ENCODE measurements at regions not wholly inside any gene's neighbourhood (a gene's known extent, or its start where the extent isn't known, plus 50 kb on each side); places are given as distances from the start of the nearest gene placed in this dataset.

DNA sequence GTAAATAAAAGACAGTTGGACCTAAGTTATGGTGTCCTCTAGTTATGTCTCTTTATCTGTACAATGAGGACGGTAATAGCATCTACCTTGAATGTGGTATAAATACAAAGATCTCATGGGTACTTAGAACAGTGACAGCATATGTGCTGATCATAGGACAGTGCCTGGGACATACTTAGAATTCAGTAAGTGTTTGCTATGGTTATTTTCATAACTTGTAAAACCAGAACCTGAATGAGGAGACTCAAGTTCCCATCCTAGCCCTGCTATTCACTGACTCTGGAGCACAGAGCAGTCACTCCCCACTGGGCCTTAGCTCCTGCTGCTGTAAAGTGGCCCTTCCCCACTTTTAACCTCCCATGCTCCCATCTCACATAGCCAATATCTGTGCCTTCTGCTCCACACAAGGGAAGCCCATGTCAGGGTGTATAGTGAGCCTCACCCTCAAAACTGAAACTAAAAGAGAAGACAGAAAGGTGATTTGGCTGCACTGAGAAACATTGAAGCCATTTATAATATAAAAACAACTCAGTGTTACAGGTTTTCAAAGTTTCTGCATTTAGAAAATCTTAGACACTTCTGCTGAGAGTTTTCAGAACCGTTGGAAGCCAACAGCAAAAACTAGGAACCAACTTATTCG lies 225.4 kb upstream of the UBE2E2 start:
- DNase-seq = no peak

DNA sequence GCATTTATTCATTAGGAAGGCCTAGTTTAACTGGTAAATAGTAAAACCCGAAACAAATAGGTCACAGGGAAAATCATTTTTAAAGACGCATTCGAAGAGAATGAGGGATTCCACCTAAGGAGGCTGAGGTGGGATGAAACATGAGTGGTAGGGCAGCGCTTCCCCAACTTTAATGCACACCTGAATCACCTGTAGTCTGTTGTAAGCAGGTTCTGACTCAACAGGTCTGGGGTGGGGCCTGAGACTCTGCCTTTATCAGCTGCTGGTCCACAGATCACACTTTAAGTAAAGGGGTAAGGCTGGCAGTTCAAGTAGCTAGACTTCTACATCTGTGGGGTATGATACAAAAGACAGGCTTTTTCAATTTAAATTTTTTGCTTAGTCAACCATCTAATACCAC lies 223.5 kb upstream of the UBE2E2 start:
- DNase-seq = no peak

DNA sequence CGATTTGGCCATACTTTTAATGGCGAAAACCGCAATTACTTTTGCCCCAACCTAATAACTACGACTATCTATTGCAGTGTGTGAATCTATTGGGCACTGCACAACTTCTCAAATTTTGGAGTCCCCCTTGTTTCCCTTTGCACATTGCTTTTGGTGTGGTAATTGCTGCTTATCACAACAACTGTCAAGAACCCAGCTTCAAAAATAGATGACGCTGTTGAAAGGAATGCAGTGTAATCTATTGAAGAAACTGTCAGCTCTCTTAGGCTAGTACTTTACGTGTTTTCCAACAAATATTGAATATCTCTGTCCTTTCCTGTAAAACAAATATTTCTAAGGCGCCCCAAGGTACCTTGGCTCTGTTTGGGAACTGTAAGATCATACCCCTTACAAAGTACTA lies 222.8 kb upstream of the UBE2E2 start:
- no peak for DNase-seq

- no peak for DNase-seq
These were observed 222.0 kb upstream of the UBE2E2 start for GRCh38 chr3:22981166-22981565.

- no peak for DNase-seq
These were observed 221.3 kb upstream of the UBE2E2 start for GRCh38 chr3:22981861-22982260.

DNA sequence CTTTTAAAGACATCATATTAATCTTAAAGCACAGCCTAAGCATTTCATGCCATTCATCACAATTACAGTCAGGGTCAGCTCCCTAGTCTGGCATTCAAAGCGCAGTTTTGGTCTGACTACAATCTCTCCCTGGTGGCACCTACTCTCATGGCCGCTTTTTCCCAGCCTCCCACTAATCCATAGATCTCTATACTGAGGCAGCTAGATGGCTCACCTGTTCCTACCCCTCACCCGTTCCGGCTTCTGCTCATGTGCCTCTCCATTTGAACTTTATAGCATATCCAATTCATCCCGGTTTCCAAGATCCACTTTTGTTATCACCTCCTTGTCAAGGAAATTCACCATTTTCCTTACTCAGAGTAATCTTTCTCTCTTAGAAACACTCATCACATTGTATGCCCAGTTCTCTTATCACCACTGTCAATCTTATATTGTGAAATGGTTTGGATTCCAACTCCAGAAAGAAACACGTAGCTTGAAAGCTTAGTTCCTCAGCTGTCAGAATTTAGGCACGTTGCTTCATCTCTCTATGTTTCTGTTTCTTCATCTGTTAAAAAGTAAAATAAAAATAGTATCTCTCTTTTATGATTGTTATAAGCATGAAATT lies 220.0 kb upstream of the UBE2E2 start:
- no peak for DNase-seq

DNA sequence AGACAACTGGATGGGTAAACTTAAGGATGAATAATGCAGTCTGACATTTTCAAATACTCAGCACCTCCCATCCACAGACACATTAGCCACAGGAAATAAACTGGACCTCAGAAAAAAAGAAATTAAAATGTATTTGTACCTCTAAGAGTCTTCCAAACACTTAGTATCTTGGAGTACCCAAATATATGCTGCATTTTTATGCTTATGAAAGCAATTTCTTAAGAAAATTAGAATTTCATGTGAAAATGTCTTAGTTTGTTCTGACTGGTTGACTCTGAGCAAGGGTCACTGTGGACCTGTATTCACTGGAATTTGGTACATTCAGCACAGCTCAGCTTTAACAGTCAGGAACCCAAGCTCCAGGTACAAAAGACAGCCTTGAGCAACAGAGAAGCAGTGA lies 216.2 kb upstream of the UBE2E2 start:
- no peak for DNase-seq

GRCh38 chr3:22988566-22988965 lies 214.6 kb upstream of the UBE2E2 start:
- no peak for DNase-seq

DNA sequence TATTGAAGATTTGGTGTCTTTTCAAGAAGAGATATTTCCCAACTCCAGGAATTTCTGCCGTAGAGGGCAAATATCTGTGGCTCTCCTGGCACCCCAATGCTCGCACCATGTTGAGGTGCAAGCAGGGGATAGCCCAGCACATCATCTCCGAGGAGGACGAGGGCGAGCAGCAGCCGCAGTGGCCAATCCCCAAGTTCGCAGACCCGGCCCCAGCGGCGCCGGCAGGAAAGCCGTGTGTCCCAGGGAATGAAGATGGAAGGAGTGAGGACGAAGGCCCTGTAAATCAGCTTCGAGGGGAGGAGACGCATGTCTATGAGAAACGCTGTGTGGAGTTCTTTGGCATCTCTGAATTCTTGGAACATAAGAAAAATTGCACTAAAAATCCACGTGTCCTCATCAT lies 213.4 kb upstream of the UBE2E2 start:
- no peak for DNase-seq

GRCh38 chr3:22990291-22991200 lies 212.6 kb upstream of the UBE2E2 start:
- DNase-seq = no peak

GRCh38 chr3:22994781-22995180 lies 208.3 kb upstream of the UBE2E2 start:
- no peak for DNase-seq

DNA sequence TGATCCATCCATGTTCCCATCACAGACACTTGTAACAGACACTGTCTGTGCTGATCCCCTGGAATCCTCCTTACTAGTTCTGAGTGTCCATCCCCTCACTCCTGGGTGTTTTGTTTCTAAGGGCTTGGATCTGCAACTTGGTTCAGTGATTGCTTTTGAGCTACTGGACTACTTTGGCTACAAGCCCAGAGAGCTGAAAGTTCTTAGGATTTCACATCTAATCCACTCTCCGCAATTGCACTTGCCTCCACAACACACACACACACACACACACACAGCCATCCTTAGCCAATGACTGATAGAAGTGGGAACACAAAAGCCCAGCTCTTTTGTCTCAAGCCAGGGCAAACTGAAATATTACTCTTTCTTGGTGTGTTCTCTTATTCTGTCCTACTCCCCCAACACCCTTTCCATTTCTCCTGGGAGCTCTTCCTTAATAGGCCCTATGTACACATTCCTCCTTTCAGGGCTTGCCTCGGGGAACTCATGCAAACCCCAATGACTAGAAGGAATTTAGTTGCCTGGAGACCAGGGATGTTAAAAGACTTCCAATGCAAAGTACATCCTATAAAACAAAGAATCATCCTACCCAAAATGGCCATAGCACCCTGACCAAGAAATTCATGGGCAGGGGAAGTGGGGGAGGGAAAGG lies 206.1 kb upstream of the UBE2E2 start:
- no peak for DNase-seq

GRCh38 chr3:23000371-23000770 lies 202.8 kb upstream of the UBE2E2 start:
- no peak for DNase-seq

DNA sequence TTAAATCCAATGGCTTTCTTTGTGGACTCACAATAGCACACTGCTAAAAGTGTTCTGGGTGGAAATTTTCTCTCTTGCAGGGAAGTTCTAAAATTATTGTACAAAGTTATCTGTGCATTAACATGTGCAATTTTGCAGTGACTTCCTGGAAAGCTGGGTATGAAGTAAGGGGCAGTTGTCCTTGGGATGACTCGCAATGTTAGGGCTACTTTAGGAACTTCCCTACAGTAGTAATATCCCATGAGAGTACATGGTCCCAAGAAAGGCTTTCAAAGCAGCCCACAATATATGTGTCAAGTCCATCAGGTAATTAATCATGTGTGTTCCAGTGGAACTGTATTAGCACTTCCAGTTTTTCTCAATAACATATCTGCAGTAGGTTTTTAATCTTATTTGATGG lies 201.0 kb upstream of the UBE2E2 start:
- no peak for DNase-seq

DNA sequence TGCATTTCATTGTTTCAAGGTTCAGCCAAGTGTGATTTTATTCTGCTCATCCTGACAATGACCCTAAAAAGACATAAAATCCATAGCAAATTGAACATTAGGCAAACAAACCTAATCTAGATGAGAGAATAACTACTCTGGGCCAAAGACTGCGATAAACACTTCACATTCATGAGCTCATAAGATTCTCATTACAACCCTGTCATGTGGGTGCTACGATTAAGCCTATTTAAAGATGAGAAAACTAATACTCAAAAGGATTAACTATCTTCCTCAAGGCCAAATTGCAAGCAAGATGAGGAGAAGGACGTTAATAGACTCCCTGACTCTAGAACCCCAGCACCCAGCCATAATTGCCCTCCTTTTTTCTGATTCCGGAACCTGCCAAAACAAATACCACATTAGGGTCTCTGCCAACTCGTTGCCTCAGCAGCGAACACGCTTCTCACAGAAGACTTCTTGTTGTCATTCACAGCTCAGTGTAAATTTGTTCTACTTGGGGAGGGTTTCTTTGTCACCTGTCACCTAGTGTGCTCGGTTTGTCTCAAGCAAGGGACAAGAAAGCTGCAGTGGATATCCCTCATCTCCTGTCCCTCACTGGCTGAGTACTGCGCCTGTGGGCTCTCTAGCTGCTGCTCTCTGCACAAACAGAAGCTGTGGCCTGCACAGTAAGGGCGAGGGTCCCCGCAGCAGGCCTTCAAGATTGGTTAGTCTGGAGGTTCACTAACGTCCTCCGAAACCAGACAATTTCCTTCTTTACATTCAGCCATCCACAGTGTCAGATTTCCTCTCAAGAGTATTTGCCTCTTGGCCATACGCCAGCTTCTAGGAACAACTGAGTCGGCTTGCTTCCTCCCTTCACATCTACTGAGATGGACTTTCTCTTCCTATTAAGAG lies 200.0 kb upstream of the UBE2E2 start:
- DNase-seq = no peak

DNA sequence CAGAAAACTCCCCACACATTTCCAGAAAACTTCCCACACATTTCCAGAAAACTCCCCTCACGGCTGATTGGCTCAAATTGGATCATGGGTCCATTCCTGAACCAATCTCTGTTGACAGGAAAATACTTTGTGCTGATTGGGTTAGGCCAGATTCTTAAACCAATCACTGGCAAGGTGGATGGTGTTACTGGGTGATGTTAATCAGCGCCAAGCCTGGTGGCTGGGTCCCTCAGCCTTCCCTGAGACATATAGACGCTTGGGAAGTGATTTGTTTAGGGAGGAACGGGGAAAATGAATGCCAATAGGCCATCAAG lies 199.4 kb upstream of the UBE2E2 start:
- DNase-seq = no peak

DNA sequence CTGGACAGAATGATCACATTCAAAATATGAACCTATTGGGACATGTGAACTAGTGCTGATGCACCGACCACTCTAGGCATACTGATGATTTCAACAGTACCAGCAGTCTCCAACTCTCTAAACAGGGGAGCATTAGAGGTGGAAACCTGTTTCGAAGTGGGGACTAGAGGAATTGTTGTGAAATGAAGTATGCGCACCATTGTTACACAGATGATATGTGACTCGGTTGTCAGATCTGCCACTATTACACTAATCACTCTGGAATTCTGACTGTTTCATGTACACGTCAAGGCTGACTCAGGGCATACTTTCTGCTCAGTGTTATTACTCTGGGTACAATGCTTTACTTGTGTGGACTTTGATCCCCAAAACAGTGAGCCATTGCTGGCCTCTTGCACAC lies 198.2 kb upstream of the UBE2E2 start:
- DNase-seq = no peak

- no peak for DNase-seq
These were observed 185.3 kb upstream of the UBE2E2 start for GRCh38 chr3:23017801-23018200.

- no peak for DNase-seq
These were observed 183.4 kb upstream of the UBE2E2 start for GRCh38 chr3:23019596-23020300.

DNA sequence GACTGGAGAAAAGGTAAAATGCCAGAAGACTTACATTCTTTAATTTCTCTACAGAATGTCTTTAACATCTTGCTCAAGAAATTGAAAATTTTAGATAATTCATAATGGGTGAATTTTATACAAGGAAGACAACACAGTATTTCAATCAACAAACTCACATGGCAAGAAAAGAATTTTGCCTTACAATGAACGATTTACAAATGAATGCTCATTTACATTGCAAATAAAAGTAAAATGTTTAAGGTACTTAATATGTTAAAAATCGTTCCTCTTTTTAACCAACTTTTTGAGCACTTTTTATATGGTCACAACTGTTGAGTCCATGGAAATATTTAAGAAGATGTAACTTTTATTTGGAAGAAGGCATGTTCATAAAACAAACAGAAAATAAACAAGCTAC lies 174.8 kb upstream of the UBE2E2 start:
- DNase-seq = no peak

GRCh38 chr3:23029001-23029400 lies 174.1 kb upstream of the UBE2E2 start:
- DNase-seq = no peak

Data from activated T-cell treated with anti-CD3 and anti-CD28 coated beads, Interleukin-2, amount 50 U/mL, for 1 hour (primary cell).